Activated T-helper 9 cell treated with anti-CD3 and anti-CD28 coated beads, Interleukin-2, amount 50 U/mL, for 16 hours (primary cell): ENCODE measurements at regions not wholly inside any gene's neighbourhood (a gene's known extent, or its start where the extent isn't known, plus 50 kb on each side); places are given as distances from the start of the nearest gene placed in this dataset.
"Not testable (repeated sequence)": the region's sequence is repeated elsewhere in the genome, so short reads cannot be mapped to it uniquely, and the experiment has no call there.

Experiments used
- DNase-seq: peaks from one replicate; pipeline ENCODE4 v3.0.0-alpha.2; 2020; ENCODE audit warnings: low read depth

DNA sequence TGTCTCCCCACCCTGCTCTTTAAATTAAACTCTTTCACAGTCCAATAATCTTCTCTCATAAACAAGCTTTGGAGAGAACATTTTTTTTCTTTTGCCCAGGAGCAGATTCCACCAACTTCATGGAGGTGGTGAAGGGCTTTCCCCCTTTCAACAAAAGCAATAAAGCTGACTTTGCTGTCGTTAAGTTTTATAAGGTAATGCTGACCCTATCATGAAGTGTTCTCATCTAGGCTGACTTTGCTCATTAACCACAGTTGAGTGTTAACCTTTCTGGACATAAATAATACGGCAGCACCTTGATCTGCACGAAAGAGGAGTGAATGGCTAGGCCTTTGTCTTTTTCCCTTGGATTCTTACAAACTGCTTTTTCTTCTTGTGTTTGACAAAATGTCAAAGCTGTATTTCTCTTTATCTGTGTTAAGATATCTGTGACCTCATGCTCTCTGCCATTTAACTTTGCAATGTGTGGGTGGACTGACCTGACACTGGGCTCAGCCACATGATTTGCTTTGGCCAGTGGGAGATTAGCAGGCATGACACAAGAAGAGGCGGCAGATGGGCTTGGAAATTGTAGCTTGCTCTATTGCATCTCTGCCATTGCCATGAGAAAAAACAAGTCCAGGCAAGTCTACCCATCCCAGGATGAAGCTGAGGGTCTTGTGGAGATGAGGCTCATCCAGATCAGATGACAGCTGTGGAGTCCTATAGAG lies 470.9 kb upstream of the CCDC196 start:
- DNase-seq: no peak

DNA sequence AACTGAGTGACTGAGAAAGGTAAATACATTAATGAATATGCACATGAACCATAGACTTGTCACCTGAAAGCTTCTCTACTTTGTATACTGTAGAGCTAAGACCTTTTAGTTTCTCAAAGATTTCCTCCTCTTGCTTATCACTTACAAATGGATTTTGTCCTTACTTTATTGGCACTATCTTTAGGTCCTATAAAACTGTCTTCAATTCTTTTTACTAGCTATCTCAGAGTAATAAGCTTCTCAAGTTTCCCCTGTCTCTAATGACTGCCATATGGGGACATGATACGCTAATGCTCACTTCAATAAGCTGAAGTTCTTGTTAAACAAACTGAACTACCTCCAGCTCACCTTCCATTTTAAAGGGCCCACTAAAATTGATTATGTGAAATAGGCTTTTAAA lies 468.2 kb upstream of the CCDC196 start:
- no peak for DNase-seq

DNA sequence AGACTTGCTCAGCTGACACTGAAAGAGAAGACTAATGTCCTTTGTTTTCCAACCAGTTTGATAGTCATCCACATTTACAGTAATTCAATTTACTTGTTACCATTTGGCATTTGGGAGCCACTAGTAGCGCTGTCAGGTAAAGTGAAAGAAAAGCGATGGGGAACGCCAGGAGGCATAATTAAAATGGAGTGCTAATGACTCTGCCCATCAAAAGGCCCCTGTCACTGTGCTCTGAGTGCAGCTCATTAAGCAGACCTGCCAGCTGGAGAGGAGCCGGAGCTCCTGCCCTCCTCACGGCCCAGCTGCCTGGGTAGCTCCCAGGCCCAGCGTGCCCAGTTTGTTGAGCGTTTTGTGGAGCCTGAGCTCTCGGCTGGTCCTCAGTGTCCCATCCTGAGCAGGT lies 463.6 kb upstream of the CCDC196 start:
- DNase-seq: no peak

DNA sequence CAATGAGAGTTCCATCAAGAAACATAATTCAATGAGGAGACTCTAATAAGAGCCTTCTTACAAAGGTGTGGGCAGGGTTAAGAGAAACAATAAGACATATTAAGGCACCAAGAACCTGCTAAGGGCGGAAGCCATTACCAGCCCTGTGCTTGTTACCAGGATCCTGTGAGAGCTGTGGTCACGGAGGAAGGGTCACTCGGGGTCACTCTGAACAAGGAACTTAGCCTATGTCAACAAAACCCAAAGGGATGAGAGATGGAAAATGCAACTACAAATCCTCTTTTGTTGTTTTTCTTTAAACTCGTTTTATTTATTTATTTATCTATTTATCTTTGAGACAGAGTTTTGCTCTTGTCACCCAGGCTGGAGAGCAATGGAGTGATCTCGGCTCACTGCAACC lies 460.4 kb upstream of the CCDC196 start:
- no peak for DNase-seq

DNA sequence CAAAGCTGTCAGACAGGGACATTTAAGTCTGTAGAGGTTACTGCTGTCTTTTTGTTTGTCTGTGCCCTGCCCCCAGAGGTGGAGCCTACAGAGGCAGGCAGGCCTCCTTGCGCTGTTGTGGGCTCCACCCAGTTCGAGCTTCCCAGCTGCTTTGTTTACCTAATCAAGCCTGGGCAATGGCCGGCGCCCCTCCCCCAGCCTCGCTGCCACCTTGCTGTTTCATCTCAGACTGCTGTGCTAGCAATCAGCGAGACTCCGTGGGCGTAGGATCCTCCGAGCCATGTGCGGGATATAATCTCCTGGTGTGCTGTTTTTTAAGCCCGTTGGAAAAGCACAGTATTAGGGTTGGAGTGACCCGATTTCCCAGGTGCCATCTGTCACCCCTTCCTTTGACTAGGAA lies 454.2 kb upstream of the CCDC196 start:
- DNase-seq: not testable (repeated sequence)

DNA sequence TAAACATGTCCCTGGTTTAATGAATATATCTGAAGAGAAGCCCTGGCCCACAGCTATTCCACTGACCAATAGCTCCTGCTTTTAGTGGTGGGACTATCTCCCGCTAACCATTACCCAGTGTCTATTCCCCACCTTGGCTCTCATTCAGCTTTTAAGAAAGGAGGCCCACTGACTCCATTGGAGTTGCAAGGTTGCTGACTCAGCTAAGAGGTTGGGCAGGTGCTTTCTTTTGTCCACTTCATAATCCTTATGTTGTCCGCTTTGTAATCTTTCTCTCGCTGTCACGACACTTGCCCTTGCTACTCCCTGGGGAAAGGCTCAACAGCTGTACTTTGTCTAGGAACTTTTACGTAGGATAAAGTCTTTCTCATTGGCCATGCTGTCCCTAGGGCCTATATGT lies 453.4 kb upstream of the CCDC196 start:
- no peak for DNase-seq

DNA sequence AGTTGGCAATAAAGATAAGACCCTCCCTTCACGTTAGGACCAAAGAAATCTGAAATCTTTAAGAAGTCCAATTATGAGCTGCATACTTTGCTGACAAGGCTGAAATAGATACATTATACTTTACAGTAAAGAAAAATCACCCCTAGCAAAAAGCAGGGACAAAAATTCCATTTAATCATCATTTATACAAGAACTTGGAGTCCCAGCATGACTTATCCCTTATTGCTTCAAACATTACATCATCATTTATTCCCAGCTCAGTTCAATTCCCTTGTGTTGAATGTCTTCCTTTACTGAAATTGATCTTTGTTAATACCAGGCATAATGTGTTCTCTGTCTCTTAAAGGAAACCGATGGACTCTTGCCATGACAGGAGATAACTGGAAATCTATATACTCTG lies 449.6 kb upstream of the CCDC196 start:
- no peak for DNase-seq

DNA sequence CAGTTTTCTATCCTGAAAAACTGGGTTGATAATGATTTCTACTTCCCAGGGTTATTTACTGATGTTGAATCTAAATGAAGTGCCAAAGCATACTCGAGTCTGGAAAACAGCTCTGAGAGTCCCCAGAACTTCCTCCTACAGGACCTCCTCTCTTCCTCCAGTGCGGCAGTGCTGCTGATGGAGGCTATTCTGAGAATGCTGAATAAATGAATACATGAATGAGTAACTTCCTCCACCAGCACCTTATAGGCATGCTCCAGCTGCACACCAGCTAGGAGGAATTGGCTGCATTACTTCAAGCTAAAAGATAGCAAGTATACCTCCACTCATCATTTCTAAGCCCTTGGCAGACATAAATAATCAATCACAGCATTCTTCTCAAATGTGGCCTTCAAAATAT lies 448.8 kb upstream of the CCDC196 start:
- DNase-seq: no peak

DNA sequence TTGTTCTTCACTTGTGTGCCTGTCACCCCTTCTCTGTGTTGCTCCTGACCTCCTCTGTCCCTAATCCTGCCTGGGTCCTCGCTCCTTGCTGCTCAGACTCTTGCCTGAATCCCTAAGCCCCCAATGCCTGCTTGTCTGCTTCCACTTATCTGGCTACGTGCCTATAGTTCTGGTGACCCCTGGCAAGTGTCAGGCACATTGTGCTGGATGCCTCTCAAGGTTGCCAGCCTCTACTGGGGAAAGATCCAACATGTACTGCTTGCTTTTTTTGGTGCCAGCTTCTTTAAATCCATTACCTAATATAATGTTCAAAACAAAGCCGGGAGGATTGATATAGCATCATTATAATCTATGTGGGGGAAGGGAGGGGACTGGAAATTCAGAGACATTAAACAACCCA lies 448.0 kb upstream of the CCDC196 start:
- DNase-seq: no peak

DNA sequence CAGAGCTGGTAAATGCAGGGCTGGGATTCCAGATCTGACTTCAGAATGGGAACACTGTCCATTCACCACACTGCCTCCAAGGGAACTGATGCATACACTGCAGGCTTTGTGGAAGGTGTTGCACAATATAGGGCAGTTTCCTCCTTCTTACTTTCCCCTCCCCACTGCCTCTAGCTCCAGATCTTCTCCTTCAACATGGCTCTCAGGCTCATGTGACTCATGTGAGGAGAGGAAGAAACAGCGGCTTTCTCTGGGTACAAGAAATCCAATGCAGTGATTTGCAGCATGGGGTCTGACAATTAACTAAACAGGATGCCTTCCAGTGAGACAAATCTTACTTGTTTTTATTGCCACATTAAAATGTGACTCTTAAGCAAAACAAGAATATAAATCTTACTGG lies 447.6 kb upstream of the CCDC196 start:
- DNase-seq: no peak

DNA sequence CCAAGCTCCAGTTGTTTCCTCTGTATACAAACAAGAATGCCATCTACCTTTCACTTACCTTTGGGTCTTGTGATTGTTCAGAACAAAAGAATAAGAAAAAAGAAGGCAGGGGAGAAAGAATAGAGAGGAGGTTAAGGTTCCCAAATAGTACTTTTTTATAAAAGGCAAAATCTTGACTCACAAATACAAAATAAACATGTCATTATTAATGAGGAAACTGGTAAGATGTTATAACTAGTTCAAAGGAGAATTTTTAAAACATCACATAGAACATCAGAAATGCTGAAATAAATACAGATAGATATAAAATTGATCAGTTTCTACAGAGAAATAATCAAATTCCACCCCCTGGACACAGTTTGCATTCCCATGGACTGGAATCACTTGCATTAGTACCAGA lies 446.7 kb upstream of the CCDC196 start:
- no peak for DNase-seq

DNA sequence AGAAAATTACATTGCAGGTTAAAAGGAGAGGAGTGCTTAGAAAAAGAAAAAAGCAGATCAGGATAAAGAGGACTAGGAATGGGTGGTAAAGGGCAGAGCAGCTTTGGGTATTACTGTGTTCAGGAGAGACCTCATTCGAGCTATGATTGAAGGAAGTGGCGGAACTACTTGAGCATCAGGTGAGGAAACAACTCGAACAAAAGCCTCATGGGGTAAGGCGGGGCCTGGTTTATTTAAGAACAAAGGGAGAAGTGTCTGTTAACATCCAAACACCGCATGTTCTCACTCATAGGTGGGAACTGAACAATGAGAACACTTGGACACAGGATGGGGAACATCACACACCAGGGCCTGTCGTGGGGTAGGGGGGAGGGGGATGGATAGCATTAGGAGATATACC lies 444.6 kb upstream of the CCDC196 start:
- no peak for DNase-seq

DNA sequence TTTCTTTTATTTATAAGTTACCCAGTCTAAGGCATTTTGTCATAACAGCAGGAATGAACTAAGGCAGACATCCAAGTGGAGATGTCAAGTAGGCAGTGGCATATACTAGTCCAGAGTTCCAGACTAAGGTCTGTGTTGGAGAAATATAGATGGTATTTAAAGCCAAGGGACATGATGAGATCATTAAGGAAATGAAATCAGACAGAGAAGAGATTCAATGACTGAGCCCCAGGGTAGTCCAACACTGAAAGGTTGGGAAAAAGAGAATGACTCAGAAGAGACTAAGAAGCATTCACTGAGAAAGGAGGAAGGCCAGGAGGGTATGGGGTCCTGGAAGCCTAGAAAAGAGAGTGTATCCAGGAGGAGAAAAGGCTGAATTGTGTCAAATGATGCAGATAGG lies 442.2 kb upstream of the CCDC196 start:
- no peak for DNase-seq

DNA sequence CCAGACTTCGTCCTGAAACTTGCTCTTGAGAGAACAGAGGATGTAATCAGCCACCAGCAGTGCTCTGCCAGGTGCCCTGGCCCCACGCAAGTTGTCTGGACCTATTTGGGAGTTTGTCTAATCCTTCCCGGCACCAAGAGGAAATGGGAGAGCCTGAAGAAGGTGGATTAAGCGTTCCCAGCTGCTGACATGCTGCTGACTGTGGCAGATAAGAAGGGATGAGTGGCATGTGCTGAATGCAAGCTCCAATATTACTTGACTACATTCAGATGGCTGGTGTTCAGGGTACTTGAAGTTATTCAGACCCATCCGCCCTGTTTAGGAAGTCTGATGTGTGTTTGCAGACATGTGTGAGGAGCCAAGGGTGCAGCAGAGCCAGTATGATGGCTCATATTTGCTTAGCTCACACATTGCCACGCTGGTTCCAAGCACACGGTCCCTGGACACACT lies 440.6 kb upstream of the CCDC196 start:
- no peak for DNase-seq

DNA sequence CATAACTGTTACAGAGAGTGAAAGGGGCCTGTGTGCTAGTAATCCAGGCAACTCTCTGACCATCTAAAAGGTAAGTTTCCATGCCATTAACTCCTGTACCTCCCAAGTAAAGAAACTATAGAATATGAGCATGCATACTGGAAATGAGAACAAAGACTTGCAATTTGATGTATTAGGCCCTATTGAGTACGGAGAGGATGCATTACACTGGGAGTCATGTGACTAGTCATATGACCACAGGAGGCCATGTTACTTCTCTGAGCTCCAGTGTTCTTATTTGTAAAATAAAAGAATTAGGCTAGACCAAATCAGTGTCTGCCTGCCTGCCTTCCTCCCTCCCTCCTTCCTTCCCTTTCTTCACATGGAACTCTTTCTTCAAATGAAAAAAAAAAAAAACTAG lies 440.1 kb upstream of the CCDC196 start:
- no peak for DNase-seq

DNA sequence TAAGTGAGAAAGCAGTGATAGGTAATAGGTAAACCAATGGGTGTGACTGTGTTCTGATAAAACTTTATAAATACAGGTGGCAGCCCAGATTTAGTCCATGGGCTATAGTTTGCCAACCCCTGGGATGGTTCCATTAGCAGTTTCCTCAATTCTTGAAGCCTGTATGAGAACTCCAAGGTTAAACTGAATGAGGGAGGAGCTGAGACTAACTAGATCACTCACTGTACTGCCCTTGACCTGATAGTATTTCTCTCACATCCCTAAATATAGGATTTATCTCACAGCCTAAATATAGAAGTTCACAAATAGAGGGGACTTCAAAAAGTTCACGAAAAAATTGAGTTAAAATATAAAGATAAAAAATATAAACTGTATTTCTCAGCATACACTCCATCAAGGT lies 439.6 kb upstream of the CCDC196 start:
- no peak for DNase-seq

DNA sequence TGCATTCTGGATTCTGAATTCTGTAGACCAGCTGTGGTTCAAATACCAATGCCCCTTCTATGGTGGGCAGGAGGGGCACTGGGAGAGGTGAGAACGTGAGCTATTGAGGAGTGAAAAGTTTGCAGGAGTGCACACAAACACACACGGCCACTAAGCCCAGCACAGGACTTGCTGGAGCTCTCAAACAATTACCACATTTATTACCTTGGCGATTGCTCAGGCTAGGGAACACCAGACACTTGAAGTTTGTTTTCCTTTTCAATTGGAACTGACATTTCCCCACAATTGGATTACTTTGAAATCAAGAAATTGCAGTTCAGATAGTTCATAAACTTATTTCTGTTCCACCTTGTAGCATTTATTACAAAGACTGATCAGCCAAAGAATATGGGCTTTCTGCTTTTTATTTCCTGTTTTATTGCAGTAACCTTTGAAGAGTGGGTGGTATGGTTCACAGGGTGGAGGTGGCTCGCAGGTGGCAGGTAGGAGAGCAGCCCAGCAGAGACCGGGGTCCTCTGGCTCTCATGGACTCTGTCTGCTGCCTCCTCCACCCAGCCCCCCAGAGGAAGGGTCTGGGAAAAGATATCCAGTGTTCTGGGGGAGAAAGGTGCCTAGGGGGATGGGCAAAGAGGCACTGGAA lies 429.8 kb upstream of the CCDC196 start:
- no peak for DNase-seq

DNA sequence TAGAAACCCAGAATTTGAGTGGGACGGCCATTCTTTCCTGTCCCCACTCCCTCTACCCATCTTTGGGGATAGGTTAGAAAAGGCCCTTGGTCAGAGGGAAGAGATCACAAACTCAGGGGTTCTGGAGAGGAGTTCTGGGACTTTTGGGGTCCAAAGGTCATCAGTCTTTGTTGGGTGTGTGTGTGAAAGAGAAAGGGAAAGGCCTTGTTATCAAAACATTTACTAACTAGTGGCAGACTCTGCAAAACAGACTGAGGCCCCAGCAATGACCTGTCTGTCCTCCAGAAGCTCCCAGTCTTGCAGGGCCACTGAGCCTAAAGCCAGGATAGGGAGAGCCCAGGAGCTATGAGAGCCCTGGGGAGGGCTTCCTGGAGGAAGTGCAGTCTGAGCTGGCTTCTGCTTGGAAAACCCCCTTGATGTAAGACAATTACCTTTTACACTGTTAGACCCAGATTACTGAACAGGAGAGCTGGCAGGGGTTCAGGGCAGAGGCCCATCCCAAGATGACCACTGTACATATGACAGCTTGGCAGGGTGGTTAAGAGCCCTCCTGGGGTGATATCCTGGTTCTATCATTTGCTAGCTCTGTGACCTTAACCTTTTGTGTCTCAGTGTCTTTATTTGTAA lies 429.1 kb upstream of the CCDC196 start:
- no peak for DNase-seq

DNA sequence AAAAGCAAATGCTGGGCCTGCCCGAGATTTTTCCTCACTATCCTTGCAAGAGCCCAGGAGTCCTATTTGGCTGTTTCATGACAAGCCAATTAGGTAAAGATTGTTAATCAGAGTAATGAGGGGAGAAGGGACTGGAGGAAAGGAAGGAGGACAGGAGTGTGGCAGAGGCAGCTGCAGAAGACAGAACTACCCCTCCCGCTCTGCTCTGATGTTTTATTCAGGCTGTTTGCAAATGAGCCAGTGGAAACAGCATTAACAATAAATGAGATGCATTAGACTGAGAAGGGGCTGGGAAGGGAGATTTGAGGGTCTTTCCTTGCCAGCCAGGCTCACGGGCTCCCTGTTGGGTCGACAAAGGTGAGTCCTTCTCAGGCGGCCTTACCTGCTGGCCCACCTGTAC lies 421.0 kb upstream of the CCDC196 start:
- no peak for DNase-seq

DNA sequence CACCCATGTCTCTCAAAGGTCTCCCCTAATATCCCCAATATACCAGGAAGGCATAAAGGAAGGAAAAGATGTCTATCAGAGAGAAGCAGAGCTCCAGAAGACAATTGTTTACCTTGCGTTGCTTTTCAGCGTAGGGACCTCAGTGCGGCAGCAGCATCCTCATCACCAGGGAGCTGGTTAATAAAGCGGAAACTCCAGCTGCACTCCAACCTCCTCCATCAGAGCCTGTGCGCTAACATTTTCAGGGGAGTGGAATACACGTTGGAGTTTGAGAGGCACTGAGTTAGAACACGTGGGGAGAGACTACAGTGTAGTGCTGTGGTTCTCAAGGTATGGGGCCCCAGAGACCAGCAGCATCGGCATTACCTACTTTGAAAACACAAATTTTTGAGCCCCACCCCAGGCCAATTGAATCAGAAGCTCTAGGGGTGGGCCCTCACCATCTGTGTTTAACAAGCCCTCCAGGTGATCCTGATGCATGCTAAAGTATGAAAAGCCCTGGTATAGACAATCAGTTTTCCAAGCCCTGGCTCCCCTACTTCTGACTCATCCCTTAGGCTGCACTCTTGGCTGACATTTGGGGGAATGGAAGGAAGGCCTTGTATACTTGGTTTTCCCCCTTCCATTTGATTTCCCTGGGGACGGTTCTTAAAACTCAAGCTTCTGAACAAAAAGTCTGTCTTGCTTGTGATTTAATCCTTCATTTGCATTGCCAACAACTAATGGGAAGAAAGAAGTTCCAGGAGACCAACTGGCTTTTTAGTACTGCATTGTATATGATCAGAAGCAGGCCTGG lies 419.0 kb upstream of the CCDC196 start:
- no peak for DNase-seq

DNA sequence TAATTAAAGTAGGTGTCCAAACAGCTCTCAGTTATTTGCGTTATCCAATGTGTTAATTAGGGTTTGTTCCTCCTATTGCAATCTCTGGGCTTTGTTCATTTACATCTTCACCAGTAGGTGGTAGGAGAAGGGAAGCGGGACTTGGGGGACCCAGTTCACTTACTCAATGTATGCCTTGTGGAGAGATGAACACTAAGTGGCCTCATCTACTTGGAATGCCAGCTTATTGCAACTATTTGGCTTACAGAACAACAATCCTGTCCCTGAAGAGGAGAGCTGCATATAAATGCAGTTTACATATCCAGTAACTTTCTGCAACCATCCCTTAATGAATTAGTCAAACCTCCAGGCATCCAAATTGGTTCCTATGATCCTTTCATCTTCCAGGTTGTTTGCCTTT lies 417.1 kb upstream of the CCDC196 start:
- no peak for DNase-seq

DNA sequence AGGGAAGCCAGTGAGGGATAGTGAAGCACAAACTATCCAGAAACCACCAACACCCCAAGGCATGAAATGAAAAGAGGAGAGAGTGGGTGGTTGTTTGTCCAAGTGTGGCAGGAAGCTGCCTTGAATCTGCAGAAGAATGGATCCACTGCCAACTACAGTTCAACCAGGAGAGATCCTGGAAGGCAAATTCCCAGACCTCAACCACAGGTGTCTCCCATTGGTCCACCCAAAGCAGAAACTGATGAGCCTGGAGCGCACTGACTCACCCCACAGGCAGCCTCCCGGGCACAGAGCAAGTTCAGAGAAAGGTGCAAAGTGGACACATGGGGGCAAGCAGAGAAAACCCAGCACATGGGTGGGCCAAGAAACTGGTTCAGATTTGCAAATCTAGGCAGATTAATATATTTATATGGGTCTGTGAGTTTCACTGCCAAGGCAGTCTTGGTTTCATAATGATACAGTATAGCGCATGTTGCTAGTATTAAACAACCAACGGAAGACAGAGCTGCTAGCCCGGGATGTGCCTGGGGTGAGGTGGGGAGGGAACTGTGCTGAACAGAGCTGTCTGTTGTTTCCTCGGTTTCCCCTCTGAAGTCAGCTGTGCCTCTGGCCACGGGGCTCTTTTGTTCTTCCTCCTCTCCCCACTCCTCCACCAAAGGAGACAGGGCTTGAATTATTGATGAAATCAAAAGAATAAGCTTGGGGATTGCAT lies 416.2 kb upstream of the CCDC196 start:
- DNase-seq: no peak
